HG02852 (cell line): ENCODE measurements at regions not wholly inside any gene's neighbourhood (a gene's known extent, or its start where the extent isn't known, plus 50 kb on each side); places are given as distances from the start of the nearest gene placed in this dataset.

Source experiments
- ATAC-seq: cut with Tn5 transposase; IDR thresholded peaks from one replicate; pipeline ENCODE4 v1.9.1; 2021; ENCODE audit warnings: mild to moderate bottlenecking, moderate library complexity; ENCODE audit not compliant: unreplicated experiment

DNA sequence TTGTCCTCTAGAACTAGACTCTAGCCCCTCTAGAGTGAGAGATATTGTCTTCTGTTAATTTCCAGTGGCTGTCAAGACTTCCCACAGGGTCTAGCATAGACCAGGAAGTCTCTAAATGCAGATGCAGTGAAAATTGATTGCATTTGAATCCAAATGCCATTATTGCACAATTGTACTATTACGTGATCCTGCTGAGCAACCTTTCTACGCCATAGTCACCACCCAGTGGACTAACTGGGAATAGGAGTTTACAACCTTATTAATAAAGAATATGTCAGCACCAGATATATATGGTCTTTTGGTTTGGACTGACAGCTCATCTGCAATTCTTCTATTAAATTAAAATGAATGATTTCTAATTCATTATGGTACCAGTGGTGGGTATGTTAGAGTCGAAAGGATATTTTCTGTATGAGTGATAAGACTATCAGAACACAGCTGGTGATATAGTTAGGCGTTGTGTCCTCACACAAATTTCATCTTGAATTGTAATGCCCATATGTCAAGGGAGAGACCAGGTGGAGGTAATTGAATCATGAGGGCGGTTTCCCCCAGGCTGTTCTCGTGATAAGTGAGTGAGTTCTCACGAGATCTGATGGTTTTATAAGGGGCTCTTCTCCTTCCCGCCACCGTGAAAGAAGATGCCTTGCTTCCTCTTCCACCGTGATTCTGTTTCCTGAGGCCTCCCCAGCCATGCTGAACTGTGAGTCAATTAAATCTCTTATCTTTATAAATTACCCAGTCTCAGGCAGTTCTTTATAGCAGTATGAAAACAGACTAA lies 138.9 kb upstream of the CA10 start:
- no peak for ATAC-seq

DNA sequence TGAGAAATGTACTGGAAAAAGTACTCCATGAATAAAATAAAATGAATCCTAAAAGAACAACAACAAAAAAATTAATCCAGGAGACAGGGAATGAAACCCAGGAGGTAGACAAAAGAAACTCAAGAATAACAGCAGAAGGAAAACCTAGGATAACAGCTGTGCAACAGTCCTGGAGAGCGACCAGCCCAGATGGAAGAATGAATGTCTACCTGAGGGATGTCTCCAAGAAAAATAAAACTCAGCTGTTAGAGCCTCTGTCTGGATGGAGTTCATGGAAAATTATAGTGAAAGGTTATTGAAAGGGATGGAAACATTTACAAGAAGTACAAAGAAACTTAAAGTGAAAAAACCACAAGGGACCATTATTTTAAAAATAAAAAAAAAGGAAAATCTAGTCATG lies 135.8 kb upstream of the CA10 start:
- no peak for ATAC-seq

- ATAC-seq: no peak
Observed at GRCh38 chr17:52287611-52288010, 129.1 kb upstream of the CA10 start.

GRCh38 chr17:52283872-52284271 lies 125.4 kb upstream of the CA10 start:
- no peak for ATAC-seq

- ATAC-seq: no peak
Observed at GRCh38 chr17:52276381-52277008, 118.0 kb upstream of the CA10 start.

GRCh38 chr17:52271781-52272180 lies 113.3 kb upstream of the CA10 start:
- ATAC-seq: no peak

- no peak for ATAC-seq
Observed at GRCh38 chr17:52255347-52255746, 96.8 kb upstream of the CA10 start.

GRCh38 chr17:52244689-52245088 lies 86.2 kb upstream of the CA10 start:
- ATAC-seq: no peak

GRCh38 chr17:52242268-52242667 lies 83.8 kb upstream of the CA10 start:
- no peak for ATAC-seq

GRCh38 chr17:52237151-52237550 lies 78.6 kb upstream of the CA10 start:
- ATAC-seq: no peak

- no peak for ATAC-seq
Observed at GRCh38 chr17:52235516-52235915, 77.0 kb upstream of the CA10 start.

DNA sequence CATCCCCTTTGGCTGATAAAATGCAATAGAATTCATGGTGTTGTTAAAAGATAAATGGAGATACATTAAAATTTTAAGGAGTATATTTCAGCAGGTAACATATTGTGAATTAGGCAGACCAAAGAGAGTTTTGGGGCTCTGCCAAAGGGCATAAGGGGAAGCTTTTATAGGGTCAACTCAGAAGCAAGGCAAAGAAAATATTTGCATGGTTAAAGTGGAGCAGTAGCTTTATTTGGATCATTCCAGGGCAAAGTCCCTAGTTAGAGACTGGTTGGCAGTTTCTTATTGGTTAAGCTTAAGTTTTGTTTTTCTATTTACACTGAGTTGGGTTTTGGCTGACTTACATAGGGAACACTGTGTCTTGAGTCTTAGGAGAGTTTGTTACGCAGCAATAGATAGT lies 75.1 kb upstream of the CA10 start:
- no peak for ATAC-seq

GRCh38 chr17:52233176-52233575 lies 74.7 kb upstream of the CA10 start:
- ATAC-seq: no peak

GRCh38 chr17:52228823-52229222 lies 70.3 kb upstream of the CA10 start:
- ATAC-seq: no peak

DNA sequence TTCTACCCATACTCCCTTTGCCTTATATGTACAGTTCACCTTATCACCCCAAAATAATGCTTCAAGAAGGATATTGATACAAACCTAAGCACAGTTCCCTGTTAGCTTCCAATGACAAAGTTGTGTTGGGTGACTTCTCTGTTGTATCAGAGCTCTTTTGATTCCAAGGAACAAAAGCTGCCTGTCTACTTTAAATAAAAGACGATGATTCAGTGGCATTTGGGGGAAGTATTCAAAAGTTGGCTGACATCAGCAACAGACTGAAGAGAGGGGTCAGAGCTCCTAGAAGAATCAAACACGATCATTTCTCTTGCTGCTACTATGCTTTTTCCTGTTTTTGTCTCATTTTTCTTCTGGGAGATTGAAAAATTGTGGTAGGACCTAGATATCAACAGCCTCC lies 69.4 kb upstream of the CA10 start:
- no peak for ATAC-seq

DNA sequence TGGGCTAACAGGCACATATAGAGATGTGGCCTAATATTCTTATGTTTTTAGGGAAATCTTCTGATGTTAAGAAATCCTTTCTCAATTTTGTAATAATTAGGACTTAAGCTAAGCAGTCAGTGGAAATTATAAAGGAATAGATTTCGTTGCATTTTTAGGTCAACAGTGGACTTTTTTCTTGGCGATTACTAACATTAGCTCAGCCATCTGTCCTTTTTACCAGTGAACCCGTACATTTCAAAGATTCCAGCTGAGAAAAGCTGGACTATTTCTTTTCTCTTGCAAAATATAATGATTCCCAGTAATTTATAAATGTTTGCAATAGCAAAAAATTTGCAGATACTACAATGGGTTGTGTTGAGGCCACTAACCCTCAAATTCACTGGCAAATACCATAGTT lies 54.9 kb upstream of the CA10 start:
- no peak for ATAC-seq

DNA sequence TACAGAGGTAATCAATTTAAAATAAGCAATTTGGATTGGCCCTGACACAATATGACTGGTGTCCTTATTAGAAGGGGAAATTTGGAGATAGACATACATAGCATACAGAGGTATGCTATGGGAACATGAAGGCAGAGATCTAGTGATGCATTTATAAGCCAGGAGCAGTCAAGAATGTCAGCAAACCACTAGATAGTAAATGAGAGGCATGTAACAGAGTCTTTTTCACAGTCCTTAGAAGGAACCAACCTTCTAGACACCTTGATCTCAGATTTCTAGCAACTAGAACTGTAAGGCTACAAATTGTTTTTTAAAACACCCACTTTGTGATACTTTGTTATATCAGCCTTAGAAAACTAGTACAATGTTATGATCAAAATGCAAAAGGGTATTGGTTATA lies 54.3 kb upstream of the CA10 start:
- ATAC-seq: no peak

DNA sequence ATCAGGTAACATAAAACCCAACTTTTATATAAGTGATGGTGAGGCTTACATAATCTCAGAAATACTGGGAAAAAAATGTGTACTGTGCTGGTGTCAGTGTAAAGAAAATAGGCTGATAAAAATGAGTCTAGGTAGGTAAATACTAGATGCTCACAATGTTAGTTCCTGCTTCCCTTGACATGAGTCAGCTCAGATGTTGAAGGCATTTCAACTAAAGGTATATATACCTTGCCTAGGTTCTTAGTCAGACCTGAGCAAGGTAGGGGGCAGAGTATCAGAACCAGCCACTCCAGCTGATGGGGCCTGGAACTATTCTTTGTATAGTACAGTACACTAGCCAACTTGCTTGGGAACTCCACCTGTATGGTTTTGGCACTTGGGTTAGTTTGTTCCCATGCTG lies 51.0 kb upstream of the CA10 start:
- ATAC-seq: no peak
